CD4-positive, alpha-beta T cell (primary cell): ENCODE measurements at regions not wholly inside any gene's neighbourhood (a gene's known extent, or its start where the extent isn't known, plus 50 kb on each side); places are given as distances from the start of the nearest gene placed in this dataset.

Experiments
- ATAC-seq: fragments of 200-7000 bp; cut with Tn5 transposase; one replicate; pipeline ENCODE4 v1.10.0; 2022; ENCODE audit warnings: mild to moderate bottlenecking; ENCODE audit not compliant: poor library complexity
- CTCF ChIA-PET: fragments of 350-600 bp; sonication (Branson Sonifier 250); formaldehyde crosslinking; loops from one replicate; lab custom pipeline; 2021; ENCODE audit warnings: antibody characterized with exemption, inconsistent platforms; lab: Charles Lee
- POLR2A ChIA-PET: fragments of 350-600 bp; sonication (Branson Sonifier 250); formaldehyde crosslinking; loops from one replicate; lab custom pipeline; 2021; ENCODE audit warnings: antibody characterized with exemption, inconsistent platforms; lab: Charles Lee
- DNase-seq, 14 experiments: peaks; one replicate each; pipeline ENCODE4 v3.0.0-alpha.2; 2013 to 2020; ENCODE audit warnings: mixed read lengths in 2 of 14
- H3K27ac ChIP-seq, 2 donors: one replicate each; pipeline versions ENCODE4 v1.5.1 to v1.7.0; 2013; ENCODE audit warnings: low read length in 2 of 2, low read depth in 1 of 2, mild to moderate bottlenecking in 1 of 2
- H3K27me3 ChIP-seq, 2 experiments: 1 replicate in 1 of 2; 2 replicates in 1 of 2; pipeline versions ENCODE4 v1.6.1 to v1.7.0; 2013; ENCODE audit warnings: low read length in 2 of 2, control low read depth in 1 of 2, mild to moderate bottlenecking in 1 of 2, moderate library complexity in 1 of 2; ENCODE audit not compliant: insufficient read depth in 2 of 2, control insufficient read depth in 1 of 2
- H3K36me3 ChIP-seq: one replicate; pipeline ENCODE4 v1.6.1; 2013; ENCODE audit warnings: low read length, control low read depth; ENCODE audit not compliant: insufficient read depth
- H3K4me1 ChIP-seq: one replicate; pipeline ENCODE4 v1.6.1; 2013; ENCODE audit warnings: low read length, control low read depth; ENCODE audit not compliant: insufficient read depth
- H3K4me3 ChIP-seq: one replicate; pipeline ENCODE4 v1.5.1; 2013; ENCODE audit warnings: mild to moderate bottlenecking, low read length, moderate library complexity
- H3K9me3 ChIP-seq, 2 experiments: 1 replicate in 1 of 2; 2 replicates in 1 of 2; pipeline versions ENCODE4 v1.6.1 to v1.7.0; 2013; ENCODE audit warnings: low read length in 2 of 2, mild to moderate bottlenecking in 2 of 2, control low read depth in 1 of 2, moderate library complexity in 1 of 2; ENCODE audit not compliant: control insufficient read depth in 1 of 2, insufficient read depth in 1 of 2
- H3K27ac Mint-ChIP-seq: one replicate; pipeline ENCODE4 v1.8.0; 2020; ENCODE audit warnings: mixed read lengths
- H3K27me3 Mint-ChIP-seq: one replicate; pipeline ENCODE4 v1.8.0; 2021; ENCODE audit warnings: mixed read lengths
- H3K36me3 Mint-ChIP-seq: one replicate; pipeline ENCODE4 v1.8.0; 2021; ENCODE audit warnings: low read depth, mixed read lengths
- H3K4me1 Mint-ChIP-seq: one replicate; pipeline ENCODE4 v1.8.0; 2021; ENCODE audit warnings: low read depth, mixed read lengths
- H3K4me3 Mint-ChIP-seq: one replicate; pipeline ENCODE4 v1.8.0; 2020; ENCODE audit warnings: mild to moderate bottlenecking, mixed read lengths
- H3K9me3 Mint-ChIP-seq: one replicate; pipeline ENCODE4 v1.8.0; 2020; ENCODE audit warnings: mixed read lengths
- intact Hi-C, 2 experiments: fragments of 100-400 bp; cut with DNase I in 1 of 2; cut with micrococcal nuclease in 1 of 2; formaldehyde crosslinking; loops; one replicate each; pipeline versions ENCODE4 v1.15.1 to v1.9.0; 2023 to 2025; cut with DNase I, micrococcal nuclease
- TF ChIP-seq, protein P1 (sequence below): fragments of 200-600 bp; IDR thresholded peaks from one replicate; pipeline ENCODE4 v1.8.0; 2022; ENCODE audit warnings: antibody characterized with exemption, mild to moderate bottlenecking

DNA sequence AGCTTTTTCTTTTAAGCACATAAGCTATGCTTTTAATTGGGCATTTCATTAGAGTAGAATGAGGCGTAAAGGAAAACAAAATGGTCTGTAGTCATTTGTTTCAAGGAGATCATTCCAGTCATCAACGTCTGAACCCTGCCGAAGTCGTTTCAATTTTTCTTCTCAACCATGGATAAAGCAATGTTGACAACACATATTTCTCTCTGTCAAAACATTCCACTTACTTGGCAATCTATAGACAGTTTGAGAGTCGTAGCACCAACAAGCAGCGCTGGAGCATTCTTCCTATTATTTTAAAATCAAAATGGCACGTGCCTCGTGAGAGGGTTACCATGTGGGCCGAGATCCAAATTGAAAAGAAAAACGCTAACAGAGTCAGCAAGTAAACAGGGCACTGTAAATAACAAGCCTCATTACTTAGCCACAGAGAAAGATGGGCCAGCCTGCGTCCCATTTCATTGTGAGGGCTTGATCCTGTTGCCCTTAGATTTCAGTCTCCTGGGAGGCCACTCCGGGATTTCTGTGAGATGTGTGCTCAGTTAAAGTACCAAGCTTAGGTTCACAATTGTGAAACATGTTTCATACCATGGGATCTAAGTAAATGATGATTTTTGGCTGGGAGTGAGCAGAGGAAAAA, 422.9 kb downstream of the DTWD2 start:
- intact Hi-C loops = no loop called here
- Histone ChIP-seq H3K9me3 (no peaks in the 10 kb centered on the region), H3K4me3 (no peak overlapping the region), H3K36me3 (no peaks in the 10 kb centered on the region), H3K27ac (no peak overlapping the region), H3K4me1 (no peaks in the 10 kb centered on the region), H3K27me3 (no peaks in the 10 kb centered on the region)
- no peak overlapping the region for H3K4me3 Mint-ChIP-seq
- ChIA-PET POLR2A (no interaction called here), CTCF (no interaction called here)
- H3K4me1 Mint-ChIP-seq = no peaks in the 10 kb centered on the region
- TF ChIP-seq, protein P1, sequence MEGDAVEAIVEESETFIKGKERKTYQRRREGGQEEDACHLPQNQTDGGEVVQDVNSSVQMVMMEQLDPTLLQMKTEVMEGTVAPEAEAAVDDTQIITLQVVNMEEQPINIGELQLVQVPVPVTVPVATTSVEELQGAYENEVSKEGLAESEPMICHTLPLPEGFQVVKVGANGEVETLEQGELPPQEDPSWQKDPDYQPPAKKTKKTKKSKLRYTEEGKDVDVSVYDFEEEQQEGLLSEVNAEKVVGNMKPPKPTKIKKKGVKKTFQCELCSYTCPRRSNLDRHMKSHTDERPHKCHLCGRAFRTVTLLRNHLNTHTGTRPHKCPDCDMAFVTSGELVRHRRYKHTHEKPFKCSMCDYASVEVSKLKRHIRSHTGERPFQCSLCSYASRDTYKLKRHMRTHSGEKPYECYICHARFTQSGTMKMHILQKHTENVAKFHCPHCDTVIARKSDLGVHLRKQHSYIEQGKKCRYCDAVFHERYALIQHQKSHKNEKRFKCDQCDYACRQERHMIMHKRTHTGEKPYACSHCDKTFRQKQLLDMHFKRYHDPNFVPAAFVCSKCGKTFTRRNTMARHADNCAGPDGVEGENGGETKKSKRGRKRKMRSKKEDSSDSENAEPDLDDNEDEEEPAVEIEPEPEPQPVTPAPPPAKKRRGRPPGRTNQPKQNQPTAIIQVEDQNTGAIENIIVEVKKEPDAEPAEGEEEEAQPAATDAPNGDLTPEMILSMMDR = no peak
- H3K27ac Mint-ChIP-seq = no peak overlapping the region
- no peaks in the 10 kb centered on the region for H3K36me3 Mint-ChIP-seq
- no peaks in the 10 kb centered on the region for H3K27me3 Mint-ChIP-seq
- no peak for ATAC-seq
- H3K9me3 Mint-ChIP-seq = no peaks in the 10 kb centered on the region
- no peak for DNase-seq

DNA sequence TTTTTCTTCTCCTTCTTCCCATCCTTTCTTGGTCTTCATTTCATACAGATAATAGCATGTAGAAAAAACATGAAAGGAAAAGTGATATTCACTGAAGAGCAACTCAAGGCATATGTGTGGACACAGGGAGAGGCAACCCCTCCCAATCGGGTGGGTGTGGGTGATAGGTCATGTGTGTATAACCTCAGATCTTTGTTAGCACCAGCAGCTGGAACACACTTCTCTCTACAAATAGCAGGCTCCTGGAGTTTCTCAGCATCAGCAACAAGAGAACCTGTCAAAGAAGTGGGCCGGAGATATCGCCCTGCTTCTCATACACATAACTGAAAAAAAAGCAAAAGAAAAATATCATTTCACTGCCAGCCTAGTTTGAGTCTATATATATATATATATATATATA, 426.4 kb downstream of the DTWD2 start:
- Histone ChIP-seq H3K27ac (no peak overlapping the region), H3K36me3 (no peaks in the 10 kb centered on the region), H3K4me1 (no peaks in the 10 kb centered on the region), H3K27me3 (no peaks in the 10 kb centered on the region), H3K9me3 (no peaks in the 10 kb centered on the region), H3K4me3 (no peak overlapping the region)
- TF ChIP-seq, protein P1 = no peak
- Mint-ChIP-seq H3K9me3 (no peaks in the 10 kb centered on the region), H3K27me3 (no peaks in the 10 kb centered on the region), H3K36me3 (no peaks in the 10 kb centered on the region), H3K4me3 (no peak overlapping the region), H3K4me1 (no peaks in the 10 kb centered on the region), H3K27ac (no peak overlapping the region)
- ChIA-PET POLR2A (no interaction called here), CTCF (no interaction called here)
- DNase-seq = no peak
- intact Hi-C loops = no loop called here
- ATAC-seq = no peak

DNA sequence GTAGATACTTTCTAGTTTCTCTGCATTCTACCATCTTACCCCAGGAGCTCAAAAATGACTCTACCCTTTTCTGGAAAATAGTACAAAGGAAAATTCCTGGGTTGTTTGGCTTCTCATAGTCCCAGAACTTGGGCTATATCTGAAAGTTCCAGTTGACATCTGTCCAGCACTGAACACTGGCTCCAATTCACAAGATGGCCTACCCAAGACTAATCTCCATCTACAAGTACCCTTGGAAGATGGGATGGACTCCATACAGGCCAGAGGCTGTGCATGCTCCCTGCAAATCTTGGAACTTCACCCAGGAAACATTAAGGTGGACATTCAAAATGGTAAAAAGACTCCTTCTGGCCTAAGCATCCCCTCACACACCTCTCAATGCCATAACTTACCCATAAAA, 427.1 kb downstream of the DTWD2 start:
- Mint-ChIP-seq H3K9me3 (no peaks in the 10 kb centered on the region), H3K27ac (no peak overlapping the region), H3K4me3 (no peak overlapping the region), H3K27me3 (no peaks in the 10 kb centered on the region), H3K36me3 (no peaks in the 10 kb centered on the region), H3K4me1 (no peaks in the 10 kb centered on the region)
- no peaks in the 10 kb centered on the region for H3K36me3 ChIP-seq
- ChIA-PET CTCF (no interaction called here), POLR2A (no interaction called here)
- no peak for ATAC-seq
- TF ChIP-seq, protein P1 = no peak
- H3K4me1 ChIP-seq = no peaks in the 10 kb centered on the region
- no peaks in the 10 kb centered on the region for H3K9me3 ChIP-seq
- H3K27ac ChIP-seq = no peak overlapping the region
- no peak overlapping the region for H3K4me3 ChIP-seq
- no peak for DNase-seq
- H3K27me3 ChIP-seq = no peaks in the 10 kb centered on the region
- intact Hi-C loops = no loop called here
